ENCODE measurements at regions not wholly inside any gene's neighbourhood (a gene's known extent, or its start where the extent isn't known, plus 50 kb on each side); places are given as distances from the start of the nearest gene placed in this dataset.

DNA sequence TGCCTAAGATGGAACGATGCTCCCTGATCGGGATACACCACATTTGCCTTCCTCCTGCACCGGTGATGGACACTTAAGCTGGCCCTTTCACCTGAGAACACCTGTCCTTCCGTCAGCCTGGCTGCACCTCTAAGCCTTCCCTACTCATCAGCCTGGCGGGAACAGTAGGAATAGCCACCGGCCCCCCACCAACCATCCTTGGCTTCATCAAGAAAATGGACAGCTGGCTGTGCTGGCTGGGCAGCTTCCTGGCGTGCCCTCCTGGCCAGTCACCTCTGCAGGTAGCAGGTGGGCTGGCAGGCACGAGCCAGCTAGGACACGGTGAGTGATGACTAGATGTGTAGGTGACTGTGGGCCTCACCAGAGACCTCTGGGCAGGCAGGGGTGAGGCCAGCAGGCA, 142.8 kb downstream of the CTTN start:
- no peak for TF ChIP-seq YY1 (IDR thresholded peaks at IDR 0.05; ENCODE audit: low read depth)
- no peak for TF ChIP-seq EP300 (IDR thresholded peaks at IDR 0.05; ENCODE audit: borderline replicate concordance)
- TF ChIP-seq TAF1 (IDR thresholded peaks at IDR 0.05; ENCODE audit: low read depth): no peak
- no peak for TF ChIP-seq TCF12 (IDR thresholded peaks at IDR 0.05; ENCODE audit: low read depth)
- no peak for TF ChIP-seq ZBTB7A (IDR thresholded peaks at IDR 0.05; ENCODE audit: low read depth)
- TF ChIP-seq, protein P1, sequence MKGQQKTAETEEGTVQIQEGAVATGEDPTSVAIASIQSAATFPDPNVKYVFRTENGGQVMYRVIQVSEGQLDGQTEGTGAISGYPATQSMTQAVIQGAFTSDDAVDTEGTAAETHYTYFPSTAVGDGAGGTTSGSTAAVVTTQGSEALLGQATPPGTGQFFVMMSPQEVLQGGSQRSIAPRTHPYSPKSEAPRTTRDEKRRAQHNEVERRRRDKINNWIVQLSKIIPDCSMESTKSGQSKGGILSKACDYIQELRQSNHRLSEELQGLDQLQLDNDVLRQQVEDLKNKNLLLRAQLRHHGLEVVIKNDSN (IDR thresholded peaks at IDR 0.05): no peak
- no peak for TF ChIP-seq NFIC (IDR thresholded peaks at IDR 0.05)
- no peak for TF ChIP-seq FOXM1 (IDR thresholded peaks at IDR 0.05; ENCODE audit: borderline replicate concordance, low read depth)
- no peak for TF ChIP-seq TEAD4 (IDR thresholded peaks at IDR 0.05)
- no peak for TF ChIP-seq CREB1 (IDR thresholded peaks at IDR 0.05; ENCODE audit: low read depth)
- TF ChIP-seq CEBPB (IDR thresholded peaks at IDR 0.05): no peak
- TF ChIP-seq RAD21 (IDR thresholded peaks at IDR 0.05; ENCODE audit: low read depth): no peak
- TF ChIP-seq, protein P2, sequence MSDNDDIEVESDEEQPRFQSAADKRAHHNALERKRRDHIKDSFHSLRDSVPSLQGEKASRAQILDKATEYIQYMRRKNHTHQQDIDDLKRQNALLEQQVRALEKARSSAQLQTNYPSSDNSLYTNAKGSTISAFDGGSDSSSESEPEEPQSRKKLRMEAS (IDR thresholded peaks at IDR 0.05): no peak
- TF ChIP-seq, protein P3, sequence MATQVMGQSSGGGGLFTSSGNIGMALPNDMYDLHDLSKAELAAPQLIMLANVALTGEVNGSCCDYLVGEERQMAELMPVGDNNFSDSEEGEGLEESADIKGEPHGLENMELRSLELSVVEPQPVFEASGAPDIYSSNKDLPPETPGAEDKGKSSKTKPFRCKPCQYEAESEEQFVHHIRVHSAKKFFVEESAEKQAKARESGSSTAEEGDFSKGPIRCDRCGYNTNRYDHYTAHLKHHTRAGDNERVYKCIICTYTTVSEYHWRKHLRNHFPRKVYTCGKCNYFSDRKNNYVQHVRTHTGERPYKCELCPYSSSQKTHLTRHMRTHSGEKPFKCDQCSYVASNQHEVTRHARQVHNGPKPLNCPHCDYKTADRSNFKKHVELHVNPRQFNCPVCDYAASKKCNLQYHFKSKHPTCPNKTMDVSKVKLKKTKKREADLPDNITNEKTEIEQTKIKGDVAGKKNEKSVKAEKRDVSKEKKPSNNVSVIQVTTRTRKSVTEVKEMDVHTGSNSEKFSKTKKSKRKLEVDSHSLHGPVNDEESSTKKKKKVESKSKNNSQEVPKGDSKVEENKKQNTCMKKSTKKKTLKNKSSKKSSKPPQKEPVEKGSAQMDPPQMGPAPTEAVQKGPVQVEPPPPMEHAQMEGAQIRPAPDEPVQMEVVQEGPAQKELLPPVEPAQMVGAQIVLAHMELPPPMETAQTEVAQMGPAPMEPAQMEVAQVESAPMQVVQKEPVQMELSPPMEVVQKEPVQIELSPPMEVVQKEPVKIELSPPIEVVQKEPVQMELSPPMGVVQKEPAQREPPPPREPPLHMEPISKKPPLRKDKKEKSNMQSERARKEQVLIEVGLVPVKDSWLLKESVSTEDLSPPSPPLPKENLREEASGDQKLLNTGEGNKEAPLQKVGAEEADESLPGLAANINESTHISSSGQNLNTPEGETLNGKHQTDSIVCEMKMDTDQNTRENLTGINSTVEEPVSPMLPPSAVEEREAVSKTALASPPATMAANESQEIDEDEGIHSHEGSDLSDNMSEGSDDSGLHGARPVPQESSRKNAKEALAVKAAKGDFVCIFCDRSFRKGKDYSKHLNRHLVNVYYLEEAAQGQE (IDR thresholded peaks at IDR 0.05; ENCODE audit: low read depth): no peak
- no peak for TF ChIP-seq EGR1 (IDR thresholded peaks at IDR 0.05)

DNA sequence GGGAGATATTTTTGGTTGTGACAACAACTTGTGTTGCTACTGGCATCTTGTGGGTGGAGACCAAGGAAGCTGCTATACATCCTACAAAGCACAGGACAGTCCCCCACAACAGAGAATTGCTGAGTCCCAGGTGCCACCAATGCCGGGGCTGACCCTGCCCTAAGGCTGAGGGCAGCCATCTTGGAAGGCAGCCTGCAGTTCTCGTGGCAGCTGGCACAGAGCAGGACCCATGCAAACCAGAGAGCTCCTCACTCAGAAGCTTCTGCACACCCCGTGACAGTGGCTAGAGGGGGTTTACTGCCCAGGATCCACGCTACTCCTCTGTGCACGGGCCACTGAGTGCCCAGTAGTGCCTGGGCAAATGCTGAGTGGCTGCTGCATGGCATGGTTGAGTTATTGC, 143.4 kb downstream of the CTTN start:
- 0 out of 2 replicates have a peak, but pooled peaks have one; percentile 29 for TF ChIP-seq YY1 (IDR thresholded peaks at IDR 0.05; ENCODE audit: low read depth)
- no peak for TF ChIP-seq EGR1 (IDR thresholded peaks at IDR 0.05)
- TF ChIP-seq, protein P1 (IDR thresholded peaks at IDR 0.05): no peak
- no peak for TF ChIP-seq NFIC (IDR thresholded peaks at IDR 0.05)
- no peak for TF ChIP-seq RAD21 (IDR thresholded peaks at IDR 0.05; ENCODE audit: low read depth)
- no peak for TF ChIP-seq FOXM1 (IDR thresholded peaks at IDR 0.05; ENCODE audit: borderline replicate concordance, low read depth)
- no peak for TF ChIP-seq ZBTB7A (IDR thresholded peaks at IDR 0.05; ENCODE audit: low read depth)
- TF ChIP-seq CREB1 (IDR thresholded peaks at IDR 0.05; ENCODE audit: low read depth): no peak
- TF ChIP-seq TCF12 (IDR thresholded peaks at IDR 0.05; ENCODE audit: low read depth): no peak

DNA sequence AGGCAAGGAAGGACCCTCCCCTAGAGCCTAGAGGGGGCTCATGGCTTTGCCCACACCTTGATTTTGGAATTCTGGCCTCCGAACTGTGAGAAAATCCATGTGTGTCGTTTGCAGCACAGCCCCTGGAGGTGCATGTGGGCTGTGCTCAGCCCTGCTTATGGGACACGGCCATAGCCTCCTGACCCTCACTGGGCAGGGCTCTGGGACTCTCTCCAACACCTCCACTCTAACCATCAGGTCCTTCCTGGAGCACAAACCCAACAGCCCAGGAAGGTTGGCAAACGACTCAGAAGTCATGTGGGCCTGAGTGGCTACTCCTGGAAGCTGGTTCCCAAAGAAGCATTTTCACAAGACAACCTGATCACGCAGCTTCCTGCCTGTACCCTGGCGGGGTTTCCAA, 144.1 kb downstream of the CTTN start:
- TF ChIP-seq NFIC (IDR thresholded peaks at IDR 0.05): no peak
- TF ChIP-seq, protein P2 (IDR thresholded peaks at IDR 0.05): no peak
- TF ChIP-seq CREB1 (IDR thresholded peaks at IDR 0.05; ENCODE audit: low read depth): no peak
- no peak for TF ChIP-seq TAF1 (IDR thresholded peaks at IDR 0.05; ENCODE audit: low read depth)
- no peak for TF ChIP-seq FOXM1 (IDR thresholded peaks at IDR 0.05; ENCODE audit: borderline replicate concordance, low read depth)
- TF ChIP-seq EGR1 (IDR thresholded peaks at IDR 0.05): no peak
- TF ChIP-seq RAD21 (IDR thresholded peaks at IDR 0.05; ENCODE audit: low read depth): no peak
- no peak for TF ChIP-seq EP300 (IDR thresholded peaks at IDR 0.05; ENCODE audit: borderline replicate concordance)
- no peak for TF ChIP-seq TCF12 (IDR thresholded peaks at IDR 0.05; ENCODE audit: low read depth)
- TF ChIP-seq, protein P1 (IDR thresholded peaks at IDR 0.05): no peak
- no peak for TF ChIP-seq TEAD4 (IDR thresholded peaks at IDR 0.05)
- no peak for TF ChIP-seq CEBPB (IDR thresholded peaks at IDR 0.05)
- TF ChIP-seq, protein P3 (IDR thresholded peaks at IDR 0.05; ENCODE audit: low read depth): no peak
- TF ChIP-seq YY1 (IDR thresholded peaks at IDR 0.05; ENCODE audit: low read depth): no peak
- no peak for TF ChIP-seq ZBTB7A (IDR thresholded peaks at IDR 0.05; ENCODE audit: low read depth)

DNA sequence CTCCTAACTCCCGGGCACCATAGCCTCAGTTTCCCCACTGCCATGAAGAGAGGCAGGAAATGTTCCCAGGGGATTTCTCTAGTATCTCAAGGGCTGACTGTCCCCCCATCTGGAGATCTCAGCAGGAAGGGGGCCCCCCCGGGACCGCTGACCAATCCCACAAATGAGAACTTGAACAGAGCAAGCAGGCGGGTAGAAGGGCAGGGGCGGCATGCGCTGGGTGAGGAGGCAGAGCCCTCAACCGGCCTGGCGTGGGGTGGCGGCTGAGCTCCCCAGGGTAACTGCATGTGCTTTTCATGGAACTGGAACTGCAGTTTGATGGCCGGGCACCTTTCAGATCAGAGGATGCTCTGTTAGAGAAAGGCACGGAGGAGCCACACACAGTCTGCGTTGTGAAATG, 144.5 kb downstream of the CTTN start:
- no peak for TF ChIP-seq CEBPB (IDR thresholded peaks at IDR 0.05)
- TF ChIP-seq ZBTB7A (IDR thresholded peaks at IDR 0.05; ENCODE audit: low read depth): no peak
- TF ChIP-seq, protein P1 (IDR thresholded peaks at IDR 0.05): no peak
- TF ChIP-seq FOXM1 (IDR thresholded peaks at IDR 0.05; ENCODE audit: borderline replicate concordance, low read depth): no peak
- TF ChIP-seq EP300 (IDR thresholded peaks at IDR 0.05; ENCODE audit: borderline replicate concordance): no peak
- TF ChIP-seq, protein P2 (IDR thresholded peaks at IDR 0.05): no peak
- TF ChIP-seq YY1 (IDR thresholded peaks at IDR 0.05; ENCODE audit: low read depth): no peak
- TF ChIP-seq RAD21 (IDR thresholded peaks at IDR 0.05; ENCODE audit: low read depth): no peak

DNA sequence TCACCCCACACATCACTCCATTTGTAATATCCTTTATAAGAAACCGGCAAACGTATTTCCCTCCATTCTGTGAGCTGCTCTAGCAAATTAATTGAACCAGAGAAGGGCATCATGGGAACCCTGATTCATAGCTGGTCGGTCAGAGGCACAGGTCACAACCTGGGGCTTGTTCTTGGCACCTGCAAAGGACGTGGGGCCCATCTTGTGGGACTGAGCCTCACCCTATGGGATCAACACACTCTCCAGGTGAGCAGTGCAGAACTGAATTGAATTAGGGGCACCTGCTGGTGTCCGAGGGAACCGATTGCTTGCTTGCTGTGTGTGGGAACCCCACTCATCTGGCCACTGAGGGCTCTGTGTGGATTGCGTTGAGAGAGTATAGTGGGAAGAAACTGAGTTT, 145.3 kb downstream of the CTTN start:
- TF ChIP-seq TAF1 (IDR thresholded peaks at IDR 0.05; ENCODE audit: low read depth) (no peak), FOXM1 (IDR thresholded peaks at IDR 0.05; ENCODE audit: borderline replicate concordance, low read depth) (no peak), TCF12 (IDR thresholded peaks at IDR 0.05; ENCODE audit: low read depth) (no peak), NFIC (IDR thresholded peaks at IDR 0.05) (no peak), ZBTB7A (IDR thresholded peaks at IDR 0.05; ENCODE audit: low read depth) (no peak), CREB1 (IDR thresholded peaks at IDR 0.05; ENCODE audit: low read depth) (no peak)
